ENCODE measurements at regions not wholly inside any gene's neighbourhood (a gene's known extent, or its start where the extent isn't known, plus 50 kb on each side); places are given as distances from the start of the nearest gene placed in this dataset.

DNA sequence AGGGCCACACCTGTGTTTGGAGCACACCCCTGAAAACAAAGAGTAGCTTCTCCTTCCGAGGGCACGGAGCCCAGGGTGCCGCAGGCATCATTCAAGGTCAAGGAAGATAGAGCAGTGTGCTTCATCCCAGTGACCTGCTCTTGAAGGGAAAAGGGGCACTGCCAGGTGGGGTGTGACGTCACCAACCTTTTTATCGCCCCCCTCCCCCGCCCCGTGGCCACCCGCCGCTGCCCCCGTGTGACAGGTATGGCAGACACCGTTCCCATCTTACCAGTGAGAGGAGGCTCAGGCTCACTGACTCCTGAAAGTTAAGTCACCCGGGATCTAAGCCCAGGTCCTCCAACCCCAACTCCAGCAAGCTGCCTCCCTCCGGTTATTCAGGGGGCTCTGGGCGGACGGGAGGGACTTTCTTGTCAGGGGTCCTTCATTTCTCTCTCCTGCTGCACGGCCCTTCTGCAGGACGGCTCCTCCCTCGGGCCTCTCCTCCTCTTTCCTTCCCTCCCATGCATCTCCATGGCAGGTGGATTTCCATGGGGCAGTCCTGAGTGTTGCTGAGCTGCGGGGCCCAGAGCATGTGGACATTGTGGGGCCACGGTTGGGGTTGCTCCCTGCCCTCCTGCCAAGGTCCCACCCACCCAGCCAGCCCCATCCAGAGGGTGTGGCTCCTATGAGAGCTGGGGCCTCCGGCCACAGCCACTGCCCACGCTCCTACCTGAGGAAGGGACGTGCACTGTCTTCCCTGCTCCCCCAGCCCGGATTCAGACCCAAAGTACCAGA is 114.1 kb upstream of the HDAC4 start:
- TF ChIP-seq, protein P1, sequence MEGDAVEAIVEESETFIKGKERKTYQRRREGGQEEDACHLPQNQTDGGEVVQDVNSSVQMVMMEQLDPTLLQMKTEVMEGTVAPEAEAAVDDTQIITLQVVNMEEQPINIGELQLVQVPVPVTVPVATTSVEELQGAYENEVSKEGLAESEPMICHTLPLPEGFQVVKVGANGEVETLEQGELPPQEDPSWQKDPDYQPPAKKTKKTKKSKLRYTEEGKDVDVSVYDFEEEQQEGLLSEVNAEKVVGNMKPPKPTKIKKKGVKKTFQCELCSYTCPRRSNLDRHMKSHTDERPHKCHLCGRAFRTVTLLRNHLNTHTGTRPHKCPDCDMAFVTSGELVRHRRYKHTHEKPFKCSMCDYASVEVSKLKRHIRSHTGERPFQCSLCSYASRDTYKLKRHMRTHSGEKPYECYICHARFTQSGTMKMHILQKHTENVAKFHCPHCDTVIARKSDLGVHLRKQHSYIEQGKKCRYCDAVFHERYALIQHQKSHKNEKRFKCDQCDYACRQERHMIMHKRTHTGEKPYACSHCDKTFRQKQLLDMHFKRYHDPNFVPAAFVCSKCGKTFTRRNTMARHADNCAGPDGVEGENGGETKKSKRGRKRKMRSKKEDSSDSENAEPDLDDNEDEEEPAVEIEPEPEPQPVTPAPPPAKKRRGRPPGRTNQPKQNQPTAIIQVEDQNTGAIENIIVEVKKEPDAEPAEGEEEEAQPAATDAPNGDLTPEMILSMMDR (IDR thresholded peaks at IDR 0.05): no peak
- TF ChIP-seq POLR2A (IDR thresholded peaks at IDR 0.05): no peak
